Mesenchymal stem cell (in vitro differentiated cells and primary cell): ENCODE measurements at regions not wholly inside any gene's neighbourhood (a gene's known extent, or its start where the extent isn't known, plus 50 kb on each side); places are given as distances from the start of the nearest gene placed in this dataset.
A peak's percentile ranks its signal among the peaks of the same experiment; 100 is the strongest.

ENCODE experiments used
- DNase-seq: peaks from one replicate; pipeline ENCODE4 v3.0.0-alpha.2; 2013
- H2AFZ ChIP-seq: one replicate; pipeline ENCODE4 v1.6.1; 2013; ENCODE audit warnings: low read depth, mild to moderate bottlenecking, control low read depth, inconsistent platforms, low read length, moderate library complexity
- H2AK5ac ChIP-seq: 2 replicates; pipeline ENCODE4 v1.6.1; 2013; ENCODE audit warnings: low read length, moderate library complexity, mild to moderate bottlenecking, inconsistent platforms; ENCODE audit not compliant: severe bottlenecking
- H2BK120ac ChIP-seq: one replicate; pipeline ENCODE4 v1.6.1; 2013; ENCODE audit warnings: low read depth, mild to moderate bottlenecking, inconsistent platforms, low read length, moderate library complexity
- H2BK12ac ChIP-seq, 2 experiments: one replicate each; pipeline ENCODE4 v1.6.1; 2013; ENCODE audit warnings: inconsistent platforms in 2 of 2, low read length in 2 of 2, mild to moderate bottlenecking in 2 of 2, moderate library complexity in 2 of 2, control low read depth in 1 of 2
- H2BK15ac ChIP-seq: one replicate; pipeline ENCODE4 v1.6.1; 2013; ENCODE audit warnings: mild to moderate bottlenecking, low read depth, inconsistent platforms; ENCODE audit not compliant: poor library complexity, severe bottlenecking
- H2BK5ac ChIP-seq: 2 replicates; pipeline ENCODE4 v1.6.1; 2013; ENCODE audit warnings: low read depth, mild to moderate bottlenecking, low read length, control low read depth, inconsistent platforms; ENCODE audit not compliant: poor library complexity, severe bottlenecking
- H3K14ac ChIP-seq, 2 experiments: one replicate each; pipeline ENCODE4 v1.6.1; 2013; ENCODE audit warnings: inconsistent platforms in 2 of 2, low read length in 2 of 2, control low read depth in 1 of 2, mild to moderate bottlenecking in 1 of 2, moderate library complexity in 1 of 2
- H3K18ac ChIP-seq, 2 experiments: one replicate each; pipeline ENCODE4 v1.6.1; 2013; ENCODE audit warnings: inconsistent platforms in 2 of 2, low read length in 2 of 2, control low read depth in 1 of 2, low read depth in 1 of 2, mild to moderate bottlenecking in 1 of 2
- H3K23ac ChIP-seq, 2 experiments: one replicate each; pipeline ENCODE4 v1.6.1; 2013; ENCODE audit warnings: inconsistent platforms in 2 of 2, low read length in 2 of 2, mild to moderate bottlenecking in 2 of 2, moderate library complexity in 2 of 2, control low read depth in 1 of 2
- H3K27ac ChIP-seq: 2 replicates; pipeline ENCODE4 v1.5.1; 2013; ENCODE audit warnings: mild to moderate bottlenecking, moderate library complexity, low read length, control low read depth, inconsistent platforms; ENCODE audit not compliant: poor library complexity, severe bottlenecking
- H3K27me3 ChIP-seq, 2 experiments: 2 replicates each; pipeline versions ENCODE4 v1.6.1 to v1.7.0; 2013; ENCODE audit warnings: low read length in 2 of 2, mild to moderate bottlenecking in 2 of 2, moderate library complexity in 2 of 2, control low read depth in 1 of 2, inconsistent platforms in 1 of 2; ENCODE audit not compliant: control insufficient read depth in 1 of 2, insufficient read depth in 1 of 2
- H3K36me3 ChIP-seq, 2 experiments: 2 replicates each; pipeline versions ENCODE4 v1.6.1 to v1.7.0; 2013; ENCODE audit warnings: low read length in 2 of 2, control low read depth in 1 of 2, inconsistent platforms in 1 of 2, low read depth in 1 of 2, mild to moderate bottlenecking in 1 of 2; ENCODE audit not compliant: insufficient read depth in 2 of 2, control insufficient read depth in 1 of 2
- H3K4ac ChIP-seq, 2 experiments: one replicate each; pipeline ENCODE4 v1.6.1; 2013; ENCODE audit warnings: inconsistent platforms in 2 of 2, low read length in 2 of 2, mild to moderate bottlenecking in 2 of 2, moderate library complexity in 2 of 2, control low read depth in 1 of 2, low read depth in 1 of 2
- H3K4me1 ChIP-seq: 2 replicates; pipeline ENCODE4 v1.6.1; 2013; ENCODE audit warnings: low read depth, low read length, control low read depth; ENCODE audit not compliant: control insufficient read depth, insufficient read depth
- H3K4me2 ChIP-seq: 2 replicates; pipeline ENCODE4 v1.6.1; 2013; ENCODE audit warnings: low read length, mild to moderate bottlenecking, inconsistent platforms; ENCODE audit not compliant: poor library complexity, severe bottlenecking
- H3K4me3 ChIP-seq, 2 experiments: 2 replicates each; pipeline versions ENCODE4 v1.5.1 to v1.7.0; 2013; ENCODE audit warnings: low read length in 2 of 2, mild to moderate bottlenecking in 2 of 2, control low read depth in 1 of 2, low read depth in 1 of 2; ENCODE audit not compliant: insufficient read depth in 1 of 2
- H3K79me1 ChIP-seq: replicated peaks from 2 replicates; pipeline ENCODE4 v1.6.1; 2013; ENCODE audit warnings: mild to moderate bottlenecking, control low read depth, low read length, inconsistent platforms; ENCODE audit not compliant: poor library complexity, severe bottlenecking
- H3K9ac ChIP-seq: 2 replicates; pipeline ENCODE4 v1.7.0; 2013; ENCODE audit warnings: mild to moderate bottlenecking, low read length, moderate library complexity
- H3K9me3 ChIP-seq: 2 replicates; pipeline ENCODE4 v1.7.0; 2013; ENCODE audit warnings: mild to moderate bottlenecking, low read length; ENCODE audit not compliant: control insufficient read depth
- H4K8ac ChIP-seq: one replicate; pipeline ENCODE4 v1.6.1; 2013; ENCODE audit warnings: inconsistent platforms, mild to moderate bottlenecking, low read length, moderate library complexity
- H4K91ac ChIP-seq: one replicate; pipeline ENCODE4 v1.6.1; 2013; ENCODE audit warnings: mild to moderate bottlenecking, low read length, inconsistent platforms
- WGBS: methylation state at CpG from one replicate; pipeline ENCODE4 v1.1.7; 2013; ENCODE audit warnings: mixed read lengths; 5-methylcytosine and 5-hydroxymethylcytosine counted together

GRCh38 chr1:193929374-193930033, 743.1 kb upstream of the B3GALT2 start:
- no peak overlapping the region for H2BK15ac ChIP-seq
- H3K9me3 ChIP-seq = peaks cover 9% of the 10 kb centered on the region
- H4K91ac ChIP-seq = no peak overlapping the region
- WGBS = 90% methylated on average over 2 of the region's 4 CpGs
- H3K23ac ChIP-seq = no peak overlapping the region
- no peak overlapping the region for H2AFZ ChIP-seq
- H2BK5ac ChIP-seq = no peak overlapping the region
- H3K4me3 ChIP-seq = no peak overlapping the region
- no peak overlapping the region for H3K9ac ChIP-seq
- no peak for DNase-seq
- no peak overlapping the region for H3K14ac ChIP-seq
- H2AK5ac ChIP-seq = no peak overlapping the region
- no peaks in the 10 kb centered on the region for H3K27me3 ChIP-seq
- no peaks in the 10 kb centered on the region for H3K36me3 ChIP-seq
- H3K4ac ChIP-seq = no peak overlapping the region
- no peaks in the 10 kb centered on the region for H3K79me1 ChIP-seq
- no peak overlapping the region for H3K18ac ChIP-seq
- no peak overlapping the region for H3K4me2 ChIP-seq
- no peak overlapping the region for H2BK120ac ChIP-seq
- H3K27ac ChIP-seq = no peak overlapping the region
- no peak overlapping the region for H4K8ac ChIP-seq
- H3K4me1 ChIP-seq = no peaks in the 10 kb centered on the region
- no peak overlapping the region for H2BK12ac ChIP-seq

GRCh38 chr1:193927550-193927949, 741.1 kb upstream of the B3GALT2 start:
- WGBS = 63% methylated on average over 4 of the region's 4 CpGs
- no peak overlapping the region for H4K8ac ChIP-seq
- H3K9me3 ChIP-seq = peaks cover 9% of the 10 kb centered on the region
- no peak overlapping the region for H2BK5ac ChIP-seq
- DNase-seq = no peak
- H3K14ac ChIP-seq = no peak overlapping the region
- no peak overlapping the region for H2BK120ac ChIP-seq
- H2BK12ac ChIP-seq = no peak overlapping the region
- H3K9ac ChIP-seq = no peak overlapping the region
- H3K27ac ChIP-seq = no peak overlapping the region
- no peak overlapping the region for H2BK15ac ChIP-seq
- no peaks in the 10 kb centered on the region for H3K27me3 ChIP-seq
- no peak overlapping the region for H4K91ac ChIP-seq
- H3K79me1 ChIP-seq = no peaks in the 10 kb centered on the region
- H3K4me1 ChIP-seq = no peaks in the 10 kb centered on the region
- H3K18ac ChIP-seq = no peak overlapping the region
- H3K36me3 ChIP-seq = no peaks in the 10 kb centered on the region
- no peak overlapping the region for H2AFZ ChIP-seq
- H2AK5ac ChIP-seq = no peak overlapping the region
- H3K4me3 ChIP-seq = no peak overlapping the region
- H3K4ac ChIP-seq = no peak overlapping the region
- H3K23ac ChIP-seq = no peak overlapping the region
- no peak overlapping the region for H3K4me2 ChIP-seq

DNA sequence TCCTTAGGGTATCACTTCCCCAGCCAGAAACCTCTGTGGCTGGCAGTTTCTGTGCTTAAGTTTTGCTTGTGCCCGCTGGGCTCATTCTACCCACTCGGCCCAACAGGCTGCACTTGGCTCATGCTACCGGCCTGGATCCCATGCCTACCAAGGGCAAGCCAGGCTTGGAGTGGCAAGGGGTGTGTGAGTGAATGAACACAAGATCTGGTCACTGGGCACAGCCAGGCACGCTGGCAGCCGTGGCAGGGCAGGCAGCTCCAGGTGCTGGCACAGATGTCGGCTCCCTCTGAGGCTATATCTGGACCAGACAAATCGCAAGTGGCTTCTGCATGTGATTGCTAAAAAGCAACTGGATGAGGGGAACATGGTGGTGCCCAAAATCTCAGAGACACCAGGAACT, 740.5 kb upstream of the B3GALT2 start:
- H3K4me1 ChIP-seq = no peaks in the 10 kb centered on the region
- no peak overlapping the region for H3K9ac ChIP-seq
- no peak overlapping the region for H2BK15ac ChIP-seq
- no peak for DNase-seq
- no peak overlapping the region for H2AFZ ChIP-seq
- H4K91ac ChIP-seq = no peak overlapping the region
- H2BK5ac ChIP-seq = no peak overlapping the region
- no peak overlapping the region for H3K4ac ChIP-seq
- no peak overlapping the region for H4K8ac ChIP-seq
- H3K4me3 ChIP-seq = no peak overlapping the region
- H3K9me3 ChIP-seq = peaks cover 9% of the 10 kb centered on the region
- no peak overlapping the region for H2BK12ac ChIP-seq
- no peaks in the 10 kb centered on the region for H3K27me3 ChIP-seq
- no peak overlapping the region for H2AK5ac ChIP-seq
- H3K18ac ChIP-seq = no peak overlapping the region
- H3K14ac ChIP-seq = peak overlapping the region in 1 of 2 experiments; percentile 26
- no peaks in the 10 kb centered on the region for H3K79me1 ChIP-seq
- no peaks in the 10 kb centered on the region for H3K36me3 ChIP-seq
- no peak overlapping the region for H3K4me2 ChIP-seq
- H3K27ac ChIP-seq = no peak overlapping the region
- H3K23ac ChIP-seq = no peak overlapping the region
- H2BK120ac ChIP-seq = no peak overlapping the region
- 93% methylated on average over 7 of the region's 7 CpGs for WGBS

DNA sequence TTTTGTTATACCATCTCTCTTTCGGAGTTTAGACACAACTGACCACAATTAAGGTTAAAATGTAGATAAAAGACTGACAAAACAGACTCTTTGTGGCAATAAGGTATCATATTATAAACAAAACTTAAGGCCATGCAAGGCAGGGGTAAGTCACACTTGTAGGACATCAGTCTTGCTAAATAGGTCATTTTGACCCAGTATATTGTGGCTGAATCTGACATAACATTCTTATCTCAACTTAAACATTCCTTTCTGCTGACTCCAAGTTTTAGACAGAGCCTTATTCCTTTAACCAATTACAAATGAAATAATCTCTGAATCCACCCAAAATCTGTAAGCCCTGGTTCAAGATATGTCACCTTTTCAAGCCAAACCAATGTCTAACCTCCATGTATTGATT, 733.4 kb upstream of the B3GALT2 start:
- H2BK15ac ChIP-seq = no peak overlapping the region
- H3K36me3 ChIP-seq = no peaks in the 10 kb centered on the region
- H3K27me3 ChIP-seq = no peaks in the 10 kb centered on the region
- peaks cover 11% of the 10 kb centered on the region for H3K9me3 ChIP-seq
- H2AK5ac ChIP-seq = no peak overlapping the region
- H4K91ac ChIP-seq = no peak overlapping the region
- H3K14ac ChIP-seq = no peak overlapping the region
- no CpG with 5 or more reads among the region's 1 CpG for WGBS
- no peaks in the 10 kb centered on the region for H3K4me1 ChIP-seq
- H2BK12ac ChIP-seq = no peak overlapping the region
- no peak overlapping the region for H2AFZ ChIP-seq
- no peak overlapping the region for H3K27ac ChIP-seq
- H3K79me1 ChIP-seq = no peaks in the 10 kb centered on the region
- no peak overlapping the region for H4K8ac ChIP-seq
- H2BK5ac ChIP-seq = no peak overlapping the region
- no peak overlapping the region for H3K9ac ChIP-seq
- no peak overlapping the region for H2BK120ac ChIP-seq
- H3K23ac ChIP-seq = no peak overlapping the region
- no peak overlapping the region for H3K4me3 ChIP-seq
- H3K18ac ChIP-seq = no peak overlapping the region
- H3K4ac ChIP-seq = no peak overlapping the region
- H3K4me2 ChIP-seq = no peak overlapping the region
- DNase-seq = peak; percentile 20
